H1 (cell line): ENCODE measurements at regions not wholly inside any gene's neighbourhood (a gene's known extent, or its start where the extent isn't known, plus 50 kb on each side); places are given as distances from the start of the nearest gene placed in this dataset.

Experiments
- CHD1 ChIP-seq: IDR thresholded peaks from 2 replicates; pipeline ENCODE4 v1.6.1; 2012; ENCODE audit warnings: low read depth, low read length, improper control_type of control experiment
- CHD2 ChIP-seq: IDR thresholded peaks from 2 replicates; pipeline ENCODE4 v1.6.1; 2012; ENCODE audit warnings: low read length, improper control_type of control experiment
- CHD7 ChIP-seq: fragments of 300-600 bp; sonication (generic); IDR thresholded peaks from 2 replicates; pipeline ENCODE4 v1.7.1; 2012; ENCODE audit warnings: low read length, moderate library complexity, mild to moderate bottlenecking, inconsistent platforms; ENCODE audit not compliant: insufficient replicate concordance
- CTCF ChIP-seq, 3 experiments: IDR thresholded peaks; 1 replicate in 2 of 3; 2 replicates in 1 of 3; pipeline versions ENCODE4 v1.5.1 to v1.6.1; 2011; ENCODE audit warnings: low read length in 3 of 3, mild to moderate bottlenecking in 3 of 3, inconsistent platforms in 2 of 3, low read depth in 1 of 3, moderate library complexity in 1 of 3; ENCODE audit not compliant: insufficient read depth in 1 of 3; ENCODE audit errors: control extremely low read depth in 1 of 3
- KDM4A ChIP-seq: IDR thresholded peaks from one replicate; pipeline ENCODE4 v1.7.1; 2012; ENCODE audit warnings: low read depth, mild to moderate bottlenecking, moderate library complexity, low read length, inconsistent platforms; ENCODE audit not compliant: severe bottlenecking
- RFX5 ChIP-seq: IDR thresholded peaks from 2 replicates; pipeline ENCODE4 v1.6.1; 2011; ENCODE audit warnings: low read depth, low read length, improper control_type of control experiment, borderline replicate concordance
- RXRA ChIP-seq: IDR thresholded peaks from 2 replicates; pipeline ENCODE4 v1.6.1; 2011; ENCODE audit warnings: low read depth, mild to moderate bottlenecking, low read length, moderate library complexity; ENCODE audit not compliant: insufficient read depth
- SIX5 ChIP-seq: IDR thresholded peaks from 2 replicates; pipeline ENCODE4 v1.6.1; 2011; ENCODE audit warnings: mild to moderate bottlenecking, low read depth, low read length
- SRF ChIP-seq: IDR thresholded peaks from 2 replicates; pipeline ENCODE4 v1.6.1; 2011; ENCODE audit warnings: mild to moderate bottlenecking, low read depth, low read length, moderate library complexity

GRCh38 chr4:126736133-126736518, 896.6 kb upstream of the INTU start (continued):
- TF ChIP-seq CTCF (IDR thresholded peaks at IDR 0.05; ENCODE audit: control extremely low read depth in 1 of 3, insufficient read depth in 1 of 3, low read depth in 1 of 3, low read length in 3 of 3) (no peak), CHD7 (no peak), SIX5 (no peak), RXRA (no peak), CHD2 (no peak), SRF (no peak), KDM4A (no peak), RFX5 (no peak), CHD1 (no peak)
